ENCODE measurements at regions not wholly inside any gene's neighbourhood (a gene's known extent, or its start where the extent isn't known, plus 50 kb on each side); places are given as distances from the start of the nearest gene placed in this dataset.

DNA sequence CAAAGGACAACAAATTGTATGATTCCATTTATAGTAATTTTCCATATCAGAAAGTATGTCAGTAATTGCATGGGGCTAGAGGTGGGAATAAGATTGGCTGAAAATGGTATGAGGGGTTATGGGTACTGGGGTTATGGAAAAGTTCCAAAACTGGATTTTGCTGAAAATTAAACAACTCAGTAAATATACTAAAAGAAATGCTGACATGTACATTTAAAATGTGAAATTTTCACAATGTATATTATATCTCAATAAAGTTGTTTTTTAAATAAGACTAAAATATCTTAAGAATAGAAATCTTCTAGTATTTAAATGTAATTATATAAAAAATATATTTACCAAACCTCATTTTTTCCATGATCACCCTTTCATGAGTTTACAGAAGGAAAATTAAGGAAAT, 844.9 kb upstream of the SLIT2 start:
- H3K27me3 Mint-ChIP-seq (ENCODE audit: low read depth in 3 of 3) = no peaks in the 10 kb centered on the region
- H2AFZ ChIP-seq (ENCODE audit: insufficient read depth, low read depth, low read length, poor library complexity, severe bottlenecking) = no peak overlapping the region
- H3K36me3 ChIP-seq (replicated peaks in 1 of 2; ENCODE audit: control insufficient read depth in 1 of 2, insufficient read depth in 2 of 2, low read length in 2 of 2) = no peaks in the 10 kb centered on the region
- no peaks in the 10 kb centered on the region for H3K4me1 ChIP-seq (ENCODE audit: control insufficient read depth in 1 of 2, insufficient read depth in 2 of 2, low read length in 2 of 2)
- no peak for DNase-seq
- no peak overlapping the region for H3K4me3 ChIP-seq (replicated peaks in 1 of 3; ENCODE audit: low read depth in 2 of 3, low read length in 3 of 3)
- H3K4me1 Mint-ChIP-seq = no peaks in the 10 kb centered on the region
- no peaks in the 10 kb centered on the region for H4K20me1 ChIP-seq (ENCODE audit: insufficient read depth, low read length)
- intact Hi-C loops (cut with micrococcal nuclease) = no loop called here
- no peaks in the 10 kb centered on the region for H3K9me3 ChIP-seq (replicated peaks in 1 of 2; ENCODE audit: control insufficient read depth in 1 of 2, insufficient read depth in 1 of 2, low read length in 2 of 2)
- H3K4me2 ChIP-seq (replicated peaks; ENCODE audit: extremely low read depth, low read length, poor library complexity, severe bottlenecking) = no peak overlapping the region
- H3K27ac ChIP-seq (ENCODE audit: low read depth in 1 of 2, low read length in 2 of 2) = no peak overlapping the region
- TF ChIP-seq, protein P1, sequence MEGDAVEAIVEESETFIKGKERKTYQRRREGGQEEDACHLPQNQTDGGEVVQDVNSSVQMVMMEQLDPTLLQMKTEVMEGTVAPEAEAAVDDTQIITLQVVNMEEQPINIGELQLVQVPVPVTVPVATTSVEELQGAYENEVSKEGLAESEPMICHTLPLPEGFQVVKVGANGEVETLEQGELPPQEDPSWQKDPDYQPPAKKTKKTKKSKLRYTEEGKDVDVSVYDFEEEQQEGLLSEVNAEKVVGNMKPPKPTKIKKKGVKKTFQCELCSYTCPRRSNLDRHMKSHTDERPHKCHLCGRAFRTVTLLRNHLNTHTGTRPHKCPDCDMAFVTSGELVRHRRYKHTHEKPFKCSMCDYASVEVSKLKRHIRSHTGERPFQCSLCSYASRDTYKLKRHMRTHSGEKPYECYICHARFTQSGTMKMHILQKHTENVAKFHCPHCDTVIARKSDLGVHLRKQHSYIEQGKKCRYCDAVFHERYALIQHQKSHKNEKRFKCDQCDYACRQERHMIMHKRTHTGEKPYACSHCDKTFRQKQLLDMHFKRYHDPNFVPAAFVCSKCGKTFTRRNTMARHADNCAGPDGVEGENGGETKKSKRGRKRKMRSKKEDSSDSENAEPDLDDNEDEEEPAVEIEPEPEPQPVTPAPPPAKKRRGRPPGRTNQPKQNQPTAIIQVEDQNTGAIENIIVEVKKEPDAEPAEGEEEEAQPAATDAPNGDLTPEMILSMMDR (IDR thresholded peaks at IDR 0.05) = no peak
- H3K9ac ChIP-seq (ENCODE audit: insufficient read depth, low read length, poor library complexity, severe bottlenecking) = no peak overlapping the region
- H3K79me2 ChIP-seq (ENCODE audit: insufficient read depth, low read length) = no peaks in the 10 kb centered on the region
- H3K4me3 Mint-ChIP-seq = no peak overlapping the region
- H3K27me3 ChIP-seq (ENCODE audit: control insufficient read depth in 2 of 2, insufficient read depth in 2 of 2, low read length in 2 of 2) = no peaks in the 10 kb centered on the region
- H3K9me3 Mint-ChIP-seq = peaks cover 0 to 2% (median 0%) of the 10 kb centered on the region in 7 donors
- no peaks in the 10 kb centered on the region for H3K36me3 Mint-ChIP-seq
- no peak overlapping the region for H3K27ac Mint-ChIP-seq

GRCh38 chr4:19403786-19404370, 847.8 kb upstream of the SLIT2 start:
- no peaks in the 10 kb centered on the region for H3K27me3 ChIP-seq (ENCODE audit: control insufficient read depth in 2 of 2, insufficient read depth in 2 of 2, low read length in 2 of 2)
- no peaks in the 10 kb centered on the region for H3K36me3 ChIP-seq (replicated peaks in 1 of 2; ENCODE audit: control insufficient read depth in 1 of 2, insufficient read depth in 2 of 2, low read length in 2 of 2)
- no CpG with 5 or more reads among the region's 5 CpGs for WGBS (ENCODE audit: insufficient coverage)
- no peak overlapping the region for H3K9ac ChIP-seq (ENCODE audit: insufficient read depth, low read length, poor library complexity, severe bottlenecking)
- no peak for DNase-seq
- no peak overlapping the region for H2AFZ ChIP-seq (ENCODE audit: insufficient read depth, low read depth, low read length, poor library complexity, severe bottlenecking)
- Mint-ChIP-seq H3K27me3 (ENCODE audit: low read depth in 3 of 3) (no peaks in the 10 kb centered on the region), H3K4me3 (no peak overlapping the region), H3K36me3 (no peaks in the 10 kb centered on the region), H3K27ac (no peak overlapping the region), H3K4me1 (no peaks in the 10 kb centered on the region), H3K9me3 (peaks cover 0 to 2% (median 0%) of the 10 kb centered on the region in 7 donors)
- no peaks in the 10 kb centered on the region for H3K4me1 ChIP-seq (ENCODE audit: control insufficient read depth in 1 of 2, insufficient read depth in 2 of 2, low read length in 2 of 2)
- TF ChIP-seq, protein P1 (IDR thresholded peaks at IDR 0.05) = no peak
- no peak overlapping the region for H3K4me2 ChIP-seq (replicated peaks; ENCODE audit: extremely low read depth, low read length, poor library complexity, severe bottlenecking)
- H3K27ac ChIP-seq (ENCODE audit: low read depth in 1 of 2, low read length in 2 of 2) = no peak overlapping the region
- no peak overlapping the region for H3K4me3 ChIP-seq (replicated peaks in 1 of 3; ENCODE audit: low read depth in 2 of 3, low read length in 3 of 3)
- no peaks in the 10 kb centered on the region for H4K20me1 ChIP-seq (ENCODE audit: insufficient read depth, low read length)
- intact Hi-C loops (cut with micrococcal nuclease) = no loop called here
- no peaks in the 10 kb centered on the region for H3K9me3 ChIP-seq (replicated peaks in 1 of 2; ENCODE audit: control insufficient read depth in 1 of 2, insufficient read depth in 1 of 2, low read length in 2 of 2)
- H3K79me2 ChIP-seq (ENCODE audit: insufficient read depth, low read length) = no peaks in the 10 kb centered on the region
